ENCODE measurements at regions not wholly inside any gene's neighbourhood (a gene's known extent, or its start where the extent isn't known, plus 50 kb on each side); places are given as distances from the start of the nearest gene placed in this dataset.
"Not testable (repeated sequence)": the region's sequence is repeated elsewhere in the genome, so short reads cannot be mapped to it uniquely, and the experiment has no call there.

GRCh38 chr2:144776766-144777165 is 256.8 kb upstream of the ZEB2 start:
- no peak for DNase-seq

GRCh38 chr2:144774809-144775208 is 254.9 kb upstream of the ZEB2 start:
- DNase-seq: no peak

- no peak for DNase-seq
These were observed 251.4 kb upstream of the ZEB2 start for GRCh38 chr2:144771348-144771747.

- no peak for DNase-seq
These were observed 250.8 kb upstream of the ZEB2 start for GRCh38 chr2:144770616-144771230.

GRCh38 chr2:144760939-144761338 is 241.0 kb upstream of the ZEB2 start:
- DNase-seq: not testable (repeated sequence)

GRCh38 chr2:144759746-144760145 is 239.8 kb upstream of the ZEB2 start:
- no peak for DNase-seq

GRCh38 chr2:144758196-144758595 is 238.3 kb upstream of the ZEB2 start:
- DNase-seq: not testable (repeated sequence)

- no peak for DNase-seq
These were observed 233.5 kb upstream of the ZEB2 start for GRCh38 chr2:144753416-144753815.

GRCh38 chr2:144751142-144751905 is 231.4 kb upstream of the ZEB2 start:
- DNase-seq: no peak

- no peak for DNase-seq
These were observed 229.3 kb upstream of the ZEB2 start for GRCh38 chr2:144749188-144749587.

- no peak for DNase-seq
These were observed 228.5 kb upstream of the ZEB2 start for GRCh38 chr2:144748443-144748842.

- no peak for DNase-seq
These were observed 227.7 kb upstream of the ZEB2 start for GRCh38 chr2:144747571-144747970.

- DNase-seq: no peak
These were observed 225.5 kb upstream of the ZEB2 start for GRCh38 chr2:144745424-144745823.

GRCh38 chr2:144738749-144739148 is 218.8 kb upstream of the ZEB2 start:
- no peak for DNase-seq

- no peak for DNase-seq
These were observed 210.8 kb upstream of the ZEB2 start for GRCh38 chr2:144730711-144731110.

GRCh38 chr2:144724460-144724859 is 204.5 kb upstream of the ZEB2 start:
- DNase-seq: not testable (repeated sequence)

GRCh38 chr2:144718376-144718775 is 198.5 kb upstream of the ZEB2 start:
- no peak for DNase-seq

GRCh38 chr2:144715992-144716391 is 196.1 kb upstream of the ZEB2 start:
- no peak for DNase-seq

- no peak for DNase-seq
These were observed 193.5 kb upstream of the ZEB2 start for GRCh38 chr2:144713410-144713809.

GRCh38 chr2:144712550-144712940 is 192.6 kb upstream of the ZEB2 start:
- no peak for DNase-seq

GRCh38 chr2:144711630-144712549 is 192.0 kb upstream of the ZEB2 start:
- DNase-seq: no peak

- no peak for DNase-seq
These were observed 191.2 kb upstream of the ZEB2 start for GRCh38 chr2:144711084-144711483.

GRCh38 chr2:144708626-144709025 is 188.7 kb upstream of the ZEB2 start:
- no peak for DNase-seq

All from DMS79 treated with DMSO at 0.1 percent for 48 hours (cell line).